GM18508 (cell line): ENCODE measurements at regions not wholly inside any gene's neighbourhood (a gene's known extent, or its start where the extent isn't known, plus 50 kb on each side); places are given as distances from the start of the nearest gene placed in this dataset.

Experiments
- ATAC-seq: cut with Tn5 transposase; IDR thresholded peaks from one replicate; pipeline ENCODE4 v1.9.1; 2021; ENCODE audit warnings: moderate number of reproducible peaks; ENCODE audit not compliant: insufficient read depth, unreplicated experiment

GRCh38 chr1:56396581-56396980 is 182.8 kb downstream of the PLPP3 start:
- ATAC-seq = no peak

- no peak for ATAC-seq
Observed at GRCh38 chr1:56395776-56396175, 183.6 kb downstream of the PLPP3 start.

DNA sequence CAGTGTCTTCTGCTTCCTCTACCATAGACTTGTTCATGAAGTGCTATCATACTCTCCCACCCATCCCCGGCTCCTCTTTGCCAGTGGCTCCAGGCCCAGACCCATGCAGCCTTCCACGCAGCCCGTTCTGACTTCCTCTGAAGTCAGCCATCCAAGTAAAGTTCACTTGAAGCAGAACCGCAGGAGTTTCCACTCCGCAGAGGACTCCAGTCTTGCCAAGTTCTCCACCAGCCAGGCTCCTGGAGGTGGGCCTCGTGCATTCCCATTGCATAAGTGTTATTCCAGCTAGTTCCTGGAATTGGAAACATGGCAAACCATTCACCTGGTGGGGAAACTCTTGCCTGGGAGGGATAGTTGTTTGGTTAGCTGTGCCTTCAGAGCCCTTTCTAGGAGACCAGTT is 185.1 kb downstream of the PLPP3 start:
- no peak for ATAC-seq

- no peak for ATAC-seq
Observed at GRCh38 chr1:56390934-56391731, 188.2 kb downstream of the PLPP3 start.

- ATAC-seq = no peak
Observed at GRCh38 chr1:56390232-56390867, 189.0 kb downstream of the PLPP3 start.

- no peak for ATAC-seq
Observed at GRCh38 chr1:56389813-56390212, 189.6 kb downstream of the PLPP3 start.

DNA sequence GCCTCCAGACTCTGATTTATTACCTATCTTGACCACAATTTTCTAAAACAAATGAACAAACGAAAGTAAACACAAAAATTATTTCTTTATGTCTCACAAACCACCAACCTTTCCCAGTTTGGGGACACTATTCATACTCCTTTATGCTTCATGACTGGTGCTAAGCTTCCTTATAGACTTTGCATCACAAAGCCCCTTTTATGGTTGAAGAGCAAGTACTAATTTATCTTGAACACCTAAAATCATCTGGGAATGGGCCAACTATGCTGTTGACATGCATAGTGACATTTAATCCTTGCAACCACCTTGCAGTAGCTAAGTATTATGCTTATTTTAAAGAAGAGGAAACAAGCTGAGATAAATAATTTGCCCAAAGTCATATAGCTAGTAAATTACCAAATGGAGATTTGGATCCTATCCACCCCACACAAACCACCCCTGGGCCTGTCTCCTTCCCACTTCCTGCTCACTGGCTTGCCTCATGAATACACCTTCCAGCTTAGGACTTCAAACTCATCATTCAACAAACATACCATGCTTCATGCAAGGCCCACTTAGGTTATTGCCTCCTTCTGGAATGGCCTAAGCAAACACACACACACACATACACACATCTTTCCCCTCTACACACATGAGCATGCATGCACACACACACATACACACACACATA is 192.2 kb downstream of the PLPP3 start:
- no peak for ATAC-seq

- ATAC-seq = no peak
Observed at GRCh38 chr1:56385314-56385713, 194.0 kb downstream of the PLPP3 start.

- ATAC-seq = no peak
Observed at GRCh38 chr1:56382929-56383328, 196.4 kb downstream of the PLPP3 start.

- no peak for ATAC-seq
Observed at GRCh38 chr1:56380531-56380930, 198.8 kb downstream of the PLPP3 start.

DNA sequence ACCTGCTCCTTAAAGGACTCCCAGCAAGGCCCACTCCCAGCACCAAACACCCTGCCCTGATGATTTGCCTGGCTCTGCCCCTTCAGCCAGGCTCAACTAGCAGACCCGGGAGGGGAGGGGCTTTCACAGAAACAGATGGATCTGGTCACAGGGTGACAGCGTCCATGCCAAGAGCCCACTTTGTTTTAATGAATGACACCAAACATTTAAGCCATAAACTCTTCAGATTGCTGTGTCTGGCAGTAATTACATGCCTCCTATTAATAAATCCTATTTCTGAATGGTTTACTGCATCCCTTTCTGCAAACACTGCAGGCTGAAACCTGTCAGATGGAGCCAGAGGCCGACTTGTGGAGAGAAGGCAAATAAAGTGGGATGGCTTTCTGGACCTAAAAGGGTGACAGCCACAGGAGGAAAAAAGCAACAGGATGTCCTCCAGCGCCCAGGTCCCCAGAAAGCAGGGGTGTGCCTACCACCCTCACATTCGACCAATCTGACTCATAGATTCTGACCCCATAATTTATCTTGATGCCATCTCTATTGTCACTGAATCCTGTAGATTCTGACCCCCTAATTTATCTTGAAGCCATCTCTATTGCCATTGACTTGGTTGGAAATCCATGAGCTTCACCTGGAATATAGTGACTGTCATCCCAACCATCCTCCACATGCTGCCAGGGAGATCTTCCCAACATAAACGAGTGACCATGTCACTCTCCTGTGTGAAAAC is 200.9 kb downstream of the PLPP3 start:
- ATAC-seq = no peak

- ATAC-seq = no peak
Observed at GRCh38 chr1:56377431-56377830, 201.9 kb downstream of the PLPP3 start.

GRCh38 chr1:56376188-56376984 is 203.0 kb downstream of the PLPP3 start:
- ATAC-seq = no peak

DNA sequence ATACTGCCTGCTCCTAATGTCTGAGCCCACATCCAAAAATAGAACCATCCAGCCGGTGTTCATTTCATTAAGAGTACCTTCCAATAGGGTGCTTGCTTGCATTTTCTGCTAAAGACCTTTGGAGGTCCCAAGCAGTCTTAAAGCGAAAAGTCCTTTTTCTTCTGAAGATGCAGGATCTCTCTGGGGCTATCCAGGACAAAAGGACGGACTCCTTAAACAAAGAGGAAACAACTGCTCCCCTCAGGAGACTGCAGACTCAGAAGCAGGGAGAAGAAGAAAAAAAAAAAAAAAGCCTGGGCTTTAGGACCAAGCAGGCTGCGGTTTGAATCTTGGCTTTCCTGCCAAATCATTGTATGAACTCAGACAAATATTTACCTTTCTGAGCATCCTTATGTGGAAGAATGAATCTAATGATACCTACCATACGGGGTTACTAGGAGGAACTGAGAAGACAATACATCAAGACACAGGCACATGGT is 204.0 kb downstream of the PLPP3 start:
- no peak for ATAC-seq

DNA sequence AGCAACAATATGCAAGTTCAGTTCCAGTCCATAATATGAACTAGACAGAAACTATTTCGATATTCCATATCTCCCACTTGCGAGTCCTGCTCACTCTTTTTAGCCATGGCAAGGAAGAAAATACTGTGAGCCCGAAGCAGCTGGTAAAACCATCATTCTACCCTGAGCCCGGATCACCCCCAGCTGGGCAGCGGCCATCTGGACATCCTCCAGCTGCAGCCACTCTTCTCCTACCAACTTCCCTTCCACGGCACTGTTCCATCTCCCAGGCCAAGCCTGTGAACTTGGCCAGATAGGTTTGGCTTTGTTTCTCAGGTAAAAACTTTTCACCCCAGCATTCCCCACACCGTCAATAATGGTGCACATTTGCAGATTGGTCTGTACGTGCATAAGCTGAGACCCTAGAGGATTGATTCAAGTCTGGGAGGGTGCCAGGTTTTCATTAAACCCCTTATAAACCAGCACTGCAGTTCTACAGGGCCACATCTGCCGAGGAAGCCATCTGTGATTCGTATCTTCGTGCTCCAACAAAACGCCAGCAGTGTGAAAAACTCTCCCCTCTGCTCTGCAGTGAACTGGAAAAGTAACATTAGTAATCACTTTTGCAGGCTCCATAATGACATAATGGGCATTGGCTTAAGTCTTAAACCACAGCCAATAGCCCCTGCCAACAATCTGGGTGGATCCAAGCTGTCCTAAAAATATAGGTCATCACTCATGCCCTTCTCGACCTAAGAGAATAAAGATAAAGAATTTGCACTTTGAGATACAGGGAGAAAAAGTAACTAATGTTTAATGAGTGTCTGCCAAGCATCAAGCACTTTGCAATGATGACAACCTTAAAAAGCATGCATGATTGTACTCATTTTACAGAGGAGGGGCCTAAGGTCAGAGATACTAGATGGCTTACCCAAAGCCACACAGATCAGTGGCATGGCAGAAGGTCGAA is 205.1 kb downstream of the PLPP3 start:
- ATAC-seq = no peak

DNA sequence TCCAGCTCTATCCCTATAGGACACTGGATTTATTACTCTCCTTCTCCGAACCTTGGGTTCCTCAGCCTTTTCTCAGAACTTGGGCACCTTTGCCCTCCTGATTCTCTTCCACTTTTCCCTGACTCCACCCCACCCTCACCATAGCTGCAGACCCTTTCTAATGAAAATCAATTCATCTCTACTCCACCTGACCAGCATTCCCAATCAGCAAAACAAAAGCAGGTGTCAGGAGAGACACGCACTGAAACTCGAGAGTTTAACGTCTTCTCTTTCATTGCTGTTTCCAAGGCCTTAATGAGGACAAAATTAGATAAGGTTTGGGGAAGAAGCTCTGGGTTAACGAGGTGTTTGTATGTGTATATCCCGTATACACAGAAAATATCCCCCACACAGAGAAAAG is 208.8 kb downstream of the PLPP3 start:
- no peak for ATAC-seq

DNA sequence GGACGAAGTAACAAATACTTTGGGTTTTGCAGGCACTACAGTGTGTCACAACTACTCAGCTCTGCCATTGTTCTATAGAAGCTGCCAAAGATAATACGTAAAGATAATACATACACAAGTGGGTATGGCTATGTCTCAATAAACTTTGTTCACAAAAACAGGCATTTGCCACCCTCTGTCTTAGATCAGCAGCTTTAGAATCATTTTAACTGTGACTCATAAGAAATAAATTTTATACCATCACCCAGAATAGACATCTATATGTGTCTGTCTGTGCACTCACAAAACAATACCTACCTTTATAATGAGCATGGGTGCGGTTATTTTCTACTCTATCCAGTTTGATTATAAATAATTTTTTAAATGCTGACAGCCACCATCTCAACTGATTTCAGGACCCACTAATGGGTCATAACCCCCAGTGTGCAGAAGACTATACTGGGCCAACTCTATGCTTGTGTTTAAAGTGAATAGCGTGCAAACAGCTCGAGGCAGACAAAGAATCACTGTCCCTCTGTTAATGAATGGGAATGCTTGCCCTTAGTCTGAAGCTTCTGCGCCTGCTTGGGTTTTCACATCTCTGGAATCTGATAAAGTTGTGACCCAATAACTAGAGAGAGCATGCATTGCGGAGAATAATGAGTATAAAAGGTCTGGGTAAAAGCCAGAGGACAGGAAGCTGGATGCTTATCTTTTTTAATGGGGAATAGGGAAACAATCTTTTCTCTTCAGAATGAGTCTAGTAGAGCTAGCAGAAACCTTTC is 216.2 kb downstream of the PLPP3 start:
- ATAC-seq = no peak

DNA sequence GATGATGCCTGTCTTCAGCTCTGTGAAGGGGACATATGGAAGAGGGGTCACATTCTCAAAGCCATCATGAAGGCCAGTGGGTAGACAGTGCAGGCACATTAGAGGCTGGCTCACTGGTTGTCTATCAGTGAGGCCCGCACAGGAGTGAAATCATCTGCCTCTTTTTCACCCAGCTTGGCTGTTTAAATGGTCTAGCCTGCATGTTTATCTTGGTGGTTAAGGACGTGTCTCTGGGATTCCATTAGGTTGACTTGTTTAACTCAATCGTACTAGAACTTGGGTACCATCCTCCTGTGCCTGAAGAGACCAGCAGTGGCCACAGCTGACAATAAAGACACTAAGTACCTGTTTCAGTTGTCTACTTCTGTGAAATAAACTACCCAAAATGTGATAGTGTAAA is 219.3 kb downstream of the PLPP3 start:
- no peak for ATAC-seq
